Stimulated activated CD4-positive, alpha-beta T cell treated with anti-CD3 and anti-CD28 coated beads, Interleukin-1b, Interleukin-23, amount 100 ng/mL, for 24 hours (primary cell): ENCODE measurements at regions not wholly inside any gene's neighbourhood (a gene's known extent, or its start where the extent isn't known, plus 50 kb on each side); places are given as distances from the start of the nearest gene placed in this dataset.

ENCODE experiments used
- DNase-seq, 4 experiments: peaks; one replicate each; pipeline ENCODE4 v3.0.0-alpha.2; 2020; ENCODE audit warnings: low read depth in 4 of 4, low spot score in 1 of 4

GRCh38 chr12:47561746-47562145 is 144.1 kb downstream of the RPAP3 start:
- DNase-seq: no peak

GRCh38 chr12:47560415-47560814 is 145.4 kb downstream of the RPAP3 start:
- DNase-seq: no peak

GRCh38 chr12:47558625-47559345 is 147.0 kb downstream of the RPAP3 start:
- DNase-seq: no peak

- DNase-seq: no peak
Observed at GRCh38 chr12:47557386-47557785, 148.4 kb downstream of the RPAP3 start.

GRCh38 chr12:47556261-47557030 is 149.4 kb downstream of the RPAP3 start:
- DNase-seq: no peak

- DNase-seq: no peak
Observed at GRCh38 chr12:47554046-47554653, 151.7 kb downstream of the RPAP3 start.

GRCh38 chr12:47553266-47553665 is 152.6 kb downstream of the RPAP3 start:
- DNase-seq: no peak

- DNase-seq: no peak
Observed at GRCh38 chr12:47551426-47551851, 154.4 kb downstream of the RPAP3 start.

- DNase-seq: peak in 1 of 4 experiments; percentile 9
Observed at GRCh38 chr12:47549258-47549657, 156.6 kb downstream of the RPAP3 start.

- no peak for DNase-seq
Observed at GRCh38 chr12:47548401-47548800, 157.4 kb downstream of the RPAP3 start.

- DNase-seq: no peak
Observed at GRCh38 chr12:47547077-47547476, 158.8 kb downstream of the RPAP3 start.

- no peak for DNase-seq
Observed at GRCh38 chr12:47545938-47546609, 159.8 kb downstream of the RPAP3 start.

- no peak for DNase-seq
Observed at GRCh38 chr12:47534695-47535094, 171.1 kb downstream of the RPAP3 start.

- no peak for DNase-seq
Observed at GRCh38 chr12:47530050-47530449, 175.8 kb downstream of the RPAP3 start.

- DNase-seq: no peak
Observed at GRCh38 chr12:47527816-47528215, 178.0 kb downstream of the RPAP3 start.

- DNase-seq: no peak
Observed at GRCh38 chr12:47520029-47520428, 185.8 kb downstream of the RPAP3 start.

- DNase-seq: no peak
Observed at GRCh38 chr12:47517122-47517521, 188.7 kb downstream of the RPAP3 start.

- no peak for DNase-seq
Observed at GRCh38 chr12:47509398-47509851, 196.4 kb downstream of the RPAP3 start.

GRCh38 chr12:47507221-47507620 is 198.6 kb downstream of the RPAP3 start:
- no peak for DNase-seq

GRCh38 chr12:47504775-47505446 is 200.9 kb downstream of the RPAP3 start:
- no peak for DNase-seq

- no peak for DNase-seq
Observed at GRCh38 chr12:47493801-47494200, 212.0 kb downstream of the RPAP3 start.
